GM23338 (cell line): ENCODE measurements at regions not wholly inside any gene's neighbourhood (a gene's known extent, or its start where the extent isn't known, plus 50 kb on each side); places are given as distances from the start of the nearest gene placed in this dataset.
A peak's percentile ranks its signal among the peaks of the same experiment; 100 is the strongest.

Experiments
- ATAC-seq: fragments of 200-7000 bp; cut with Tn5 transposase; 3 replicates; pipeline ENCODE4 v1.9.1; 2020
- DNase-seq: peaks from one replicate; pipeline ENCODE4 v3.0.0-alpha.2; 2015; ENCODE audit warnings: low spot score
- H2AFZ ChIP-seq: fragments of 200-600 bp; sonication (generic); 2 replicates; pipeline ENCODE4 v1.8.0; 2016; ENCODE audit warnings: antibody characterized with exemption, mild to moderate bottlenecking, moderate library complexity
- H3F3A ChIP-seq: fragments of 200-600 bp; sonication (generic); replicated peaks from 2 replicates; pipeline ENCODE4 v1.8.0; 2017; ENCODE audit warnings: antibody characterized with exemption, mixed run types, low read depth
- H3K27ac ChIP-seq: fragments of 200-600 bp; sonication (generic); 2 replicates; pipeline ENCODE4 v1.6.1; 2016; ENCODE audit warnings: low read depth
- H3K27me3 ChIP-seq: fragments of 200-600 bp; sonication (generic); 2 replicates; pipeline ENCODE4 v1.8.0; 2016; ENCODE audit warnings: mild to moderate bottlenecking, mixed run types, moderate library complexity; ENCODE audit not compliant: insufficient read depth
- H3K36me3 ChIP-seq: fragments of 200-600 bp; sonication (generic); 2 replicates; pipeline ENCODE4 v1.8.0; 2016; ENCODE audit warnings: mild to moderate bottlenecking; ENCODE audit not compliant: insufficient read depth
- H3K4me1 ChIP-seq: fragments of 200-600 bp; sonication (generic); 2 replicates; pipeline ENCODE4 v1.8.0; 2016; ENCODE audit warnings: mild to moderate bottlenecking, moderate library complexity; ENCODE audit not compliant: insufficient read depth
- H3K4me2 ChIP-seq: fragments of 200-600 bp; sonication (generic); 2 replicates; pipeline ENCODE4 v1.7.1; 2017; ENCODE audit warnings: mixed run types
- H3K4me3 ChIP-seq: fragments of 200-600 bp; sonication (generic); 2 replicates; pipeline ENCODE4 v1.6.1; 2016; ENCODE audit warnings: mixed run types
- H3K79me2 ChIP-seq: fragments of 200-600 bp; sonication (generic); replicated peaks from 2 replicates; pipeline ENCODE4 v1.8.0; 2017; ENCODE audit warnings: mild to moderate bottlenecking; ENCODE audit not compliant: insufficient read depth
- H3K9me2 ChIP-seq: fragments of 200-600 bp; sonication (generic); 2 replicates; pipeline ENCODE4 v1.8.0; 2017; ENCODE audit not compliant: insufficient read depth
- H4K20me1 ChIP-seq: fragments of 200-600 bp; sonication (generic); replicated peaks from 2 replicates; pipeline ENCODE4 v1.8.0; 2017; ENCODE audit warnings: mild to moderate bottlenecking; ENCODE audit not compliant: insufficient read depth
- H3K27ac Mint-ChIP-seq: 2 replicates; pipeline ENCODE4 v1.8.0; 2020; ENCODE audit warnings: inconsistent platforms, mild to moderate bottlenecking, moderate library complexity, mixed read lengths
- H3K27me3 Mint-ChIP-seq: 3 replicates; pipeline ENCODE4 v1.8.0; 2022; ENCODE audit warnings: low read depth, mild to moderate bottlenecking, moderate library complexity, mixed read lengths, inconsistent platforms; ENCODE audit not compliant: insufficient read depth, poor library complexity
- H3K36me3 Mint-ChIP-seq: 3 replicates; pipeline ENCODE4 v1.8.0; 2021; ENCODE audit warnings: low read depth, mild to moderate bottlenecking, inconsistent platforms, moderate library complexity, mixed read lengths
- H3K4me1 Mint-ChIP-seq: 3 replicates; pipeline ENCODE4 v1.8.0; 2020; ENCODE audit warnings: mild to moderate bottlenecking, inconsistent platforms, mixed read lengths
- H3K4me3 Mint-ChIP-seq: 3 replicates; pipeline ENCODE4 v1.8.0; 2021; ENCODE audit warnings: moderate library complexity, mild to moderate bottlenecking, inconsistent platforms, mixed read lengths
- H3K9me3 Mint-ChIP-seq: 3 replicates; pipeline ENCODE4 v1.8.0; 2020; ENCODE audit warnings: moderate library complexity, mild to moderate bottlenecking, inconsistent platforms, mixed read lengths
- CREB1 ChIP-seq: fragments of 250-450 bp; sonication (Bioruptor Pico); IDR thresholded peaks from 2 replicates; pipeline ENCODE4 v1.5.0; 2020; ENCODE audit warnings: low read depth, mild to moderate bottlenecking, moderate library complexity
- ETS1 ChIP-seq: IDR thresholded peaks from 2 replicates; pipeline ENCODE4 v1.6.1; 2016; ENCODE audit warnings: antibody characterized with exemption
- EZH2 ChIP-seq: fragments of 200-600 bp; sonication (generic); IDR thresholded peaks from one replicate; pipeline ENCODE4 v1.8.0; 2017; ENCODE audit warnings: antibody characterized with exemption, mild to moderate bottlenecking, low read depth; ENCODE audit not compliant: unreplicated experiment
- EZH2phosphoT487 ChIP-seq: fragments of 200-600 bp; sonication (generic); IDR thresholded peaks from one replicate; pipeline ENCODE4 v1.8.1; 2018; ENCODE audit warnings: antibody characterized with exemption; ENCODE audit not compliant: unreplicated experiment
- JUNB ChIP-seq: IDR thresholded peaks from one replicate; pipeline ENCODE4 v1.6.1; 2016; ENCODE audit warnings: antibody characterized with exemption; ENCODE audit not compliant: unreplicated experiment
- NANOG ChIP-seq: IDR thresholded peaks from 2 replicates; pipeline ENCODE4 v1.6.1; 2016; ENCODE audit warnings: antibody characterized with exemption, borderline replicate concordance
- POLR2AphosphoS5 ChIP-seq: IDR thresholded peaks from 2 replicates; pipeline ENCODE4 v1.6.1; 2016; ENCODE audit warnings: antibody characterized with exemption, low read depth
- STAT1 ChIP-seq: IDR thresholded peaks from one replicate; pipeline ENCODE4 v1.6.1; 2016; ENCODE audit warnings: antibody characterized with exemption; ENCODE audit not compliant: unreplicated experiment
- ZNF114 ChIP-seq: fragments of 250-450 bp; sonication (Bioruptor Pico); IDR thresholded peaks from 2 replicates; pipeline ENCODE4 v1.5.0; 2020; ENCODE audit warnings: mild to moderate bottlenecking, moderate library complexity
- ZNF331 ChIP-seq: fragments of 250-450 bp; sonication (Bioruptor Pico); IDR thresholded peaks from 2 replicates; pipeline ENCODE4 v1.5.0; 2020; ENCODE audit warnings: low read depth, mild to moderate bottlenecking, moderate library complexity
- TF ChIP-seq, protein P1 (sequence below): IDR thresholded peaks from one replicate; pipeline ENCODE4 v1.6.1; 2018; ENCODE audit warnings: antibody characterized with exemption; ENCODE audit not compliant: unreplicated experiment
- TF ChIP-seq, protein P2 (sequence below), 2 experiments: fragments of 200-600 bp in 1 of 2; sonication (generic) in 1 of 2; conservative IDR thresholded peaks; 2 replicates each; pipeline versions ENCODE4 v1.5.1 to v1.6.1; 2016 to 2017; ENCODE audit warnings: antibody characterized with exemption in 2 of 2, low read depth in 2 of 2, mild to moderate bottlenecking in 2 of 2, moderate library complexity in 1 of 2
- TF ChIP-seq, protein P3 (sequence below): fragments of 250-450 bp; sonication (Bioruptor Pico); IDR thresholded peaks from 2 replicates; pipeline ENCODE4 v1.5.0; 2020; ENCODE audit warnings: mild to moderate bottlenecking, moderate library complexity

GRCh38 chr4:24659241-24659961 lies 75.0 kb upstream of the DHX15 start:
- DNase-seq: peak; percentile 82
- H3K4me1 ChIP-seq: peaks cover 63% of the 10 kb centered on the region
- Mint-ChIP-seq H3K27me3 (peaks cover 7% of the 10 kb centered on the region), H3K4me1 (peaks cover 65% of the 10 kb centered on the region), H3K4me3 (peak overlapping the region; percentile 28; the same call in 1 of the 3 replicates), H3K36me3 (0 out of 3 replicates have a peak, but pooled peaks cover 8% of the 10 kb centered on the region), H3K9me3 (no peaks in the 10 kb centered on the region), H3K27ac (peak overlapping the region; percentile 64)
- no peaks in the 10 kb centered on the region for H3K36me3 ChIP-seq
- H3K79me2 ChIP-seq: peaks cover 23% of the 10 kb centered on the region
- peak overlapping the region; percentile 35 for H3K4me3 ChIP-seq
- no peak overlapping the region for H2AFZ ChIP-seq
- H3K27me3 ChIP-seq: no peaks in the 10 kb centered on the region
- H3F3A ChIP-seq: peaks cover 15% of the 10 kb centered on the region
- no peaks in the 10 kb centered on the region for H3K9me2 ChIP-seq
- H4K20me1 ChIP-seq: no peaks in the 10 kb centered on the region
- peak overlapping the region; percentile 33 for H3K4me2 ChIP-seq
- H3K27ac ChIP-seq: peak overlapping the region; percentile 92
- TF ChIP-seq ZNF114 (CRISPR knock-in tag) (no peak), CREB1 (CRISPR knock-in tag) (no peak; the same call in 1 of the 2 replicates), STAT1 (no peak), POLR2AphosphoS5 (no peak; the same call in 1 of the 2 replicates), JUNB (no peak), EZH2phosphoT487 (no peak), ZNF331 (CRISPR knock-in tag) (no peak), EZH2 (no peak), NANOG (no peak; the same call in 1 of the 2 replicates), ETS1 (no peak)
- TF ChIP-seq, protein P1, sequence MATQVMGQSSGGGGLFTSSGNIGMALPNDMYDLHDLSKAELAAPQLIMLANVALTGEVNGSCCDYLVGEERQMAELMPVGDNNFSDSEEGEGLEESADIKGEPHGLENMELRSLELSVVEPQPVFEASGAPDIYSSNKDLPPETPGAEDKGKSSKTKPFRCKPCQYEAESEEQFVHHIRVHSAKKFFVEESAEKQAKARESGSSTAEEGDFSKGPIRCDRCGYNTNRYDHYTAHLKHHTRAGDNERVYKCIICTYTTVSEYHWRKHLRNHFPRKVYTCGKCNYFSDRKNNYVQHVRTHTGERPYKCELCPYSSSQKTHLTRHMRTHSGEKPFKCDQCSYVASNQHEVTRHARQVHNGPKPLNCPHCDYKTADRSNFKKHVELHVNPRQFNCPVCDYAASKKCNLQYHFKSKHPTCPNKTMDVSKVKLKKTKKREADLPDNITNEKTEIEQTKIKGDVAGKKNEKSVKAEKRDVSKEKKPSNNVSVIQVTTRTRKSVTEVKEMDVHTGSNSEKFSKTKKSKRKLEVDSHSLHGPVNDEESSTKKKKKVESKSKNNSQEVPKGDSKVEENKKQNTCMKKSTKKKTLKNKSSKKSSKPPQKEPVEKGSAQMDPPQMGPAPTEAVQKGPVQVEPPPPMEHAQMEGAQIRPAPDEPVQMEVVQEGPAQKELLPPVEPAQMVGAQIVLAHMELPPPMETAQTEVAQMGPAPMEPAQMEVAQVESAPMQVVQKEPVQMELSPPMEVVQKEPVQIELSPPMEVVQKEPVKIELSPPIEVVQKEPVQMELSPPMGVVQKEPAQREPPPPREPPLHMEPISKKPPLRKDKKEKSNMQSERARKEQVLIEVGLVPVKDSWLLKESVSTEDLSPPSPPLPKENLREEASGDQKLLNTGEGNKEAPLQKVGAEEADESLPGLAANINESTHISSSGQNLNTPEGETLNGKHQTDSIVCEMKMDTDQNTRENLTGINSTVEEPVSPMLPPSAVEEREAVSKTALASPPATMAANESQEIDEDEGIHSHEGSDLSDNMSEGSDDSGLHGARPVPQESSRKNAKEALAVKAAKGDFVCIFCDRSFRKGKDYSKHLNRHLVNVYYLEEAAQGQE: no peak
- TF ChIP-seq, protein P2, sequence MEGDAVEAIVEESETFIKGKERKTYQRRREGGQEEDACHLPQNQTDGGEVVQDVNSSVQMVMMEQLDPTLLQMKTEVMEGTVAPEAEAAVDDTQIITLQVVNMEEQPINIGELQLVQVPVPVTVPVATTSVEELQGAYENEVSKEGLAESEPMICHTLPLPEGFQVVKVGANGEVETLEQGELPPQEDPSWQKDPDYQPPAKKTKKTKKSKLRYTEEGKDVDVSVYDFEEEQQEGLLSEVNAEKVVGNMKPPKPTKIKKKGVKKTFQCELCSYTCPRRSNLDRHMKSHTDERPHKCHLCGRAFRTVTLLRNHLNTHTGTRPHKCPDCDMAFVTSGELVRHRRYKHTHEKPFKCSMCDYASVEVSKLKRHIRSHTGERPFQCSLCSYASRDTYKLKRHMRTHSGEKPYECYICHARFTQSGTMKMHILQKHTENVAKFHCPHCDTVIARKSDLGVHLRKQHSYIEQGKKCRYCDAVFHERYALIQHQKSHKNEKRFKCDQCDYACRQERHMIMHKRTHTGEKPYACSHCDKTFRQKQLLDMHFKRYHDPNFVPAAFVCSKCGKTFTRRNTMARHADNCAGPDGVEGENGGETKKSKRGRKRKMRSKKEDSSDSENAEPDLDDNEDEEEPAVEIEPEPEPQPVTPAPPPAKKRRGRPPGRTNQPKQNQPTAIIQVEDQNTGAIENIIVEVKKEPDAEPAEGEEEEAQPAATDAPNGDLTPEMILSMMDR (conservative IDR thresholded peaks at IDR 0.05; ENCODE audit: low read depth in 2 of 2): no peak
- TF ChIP-seq, protein P3, sequence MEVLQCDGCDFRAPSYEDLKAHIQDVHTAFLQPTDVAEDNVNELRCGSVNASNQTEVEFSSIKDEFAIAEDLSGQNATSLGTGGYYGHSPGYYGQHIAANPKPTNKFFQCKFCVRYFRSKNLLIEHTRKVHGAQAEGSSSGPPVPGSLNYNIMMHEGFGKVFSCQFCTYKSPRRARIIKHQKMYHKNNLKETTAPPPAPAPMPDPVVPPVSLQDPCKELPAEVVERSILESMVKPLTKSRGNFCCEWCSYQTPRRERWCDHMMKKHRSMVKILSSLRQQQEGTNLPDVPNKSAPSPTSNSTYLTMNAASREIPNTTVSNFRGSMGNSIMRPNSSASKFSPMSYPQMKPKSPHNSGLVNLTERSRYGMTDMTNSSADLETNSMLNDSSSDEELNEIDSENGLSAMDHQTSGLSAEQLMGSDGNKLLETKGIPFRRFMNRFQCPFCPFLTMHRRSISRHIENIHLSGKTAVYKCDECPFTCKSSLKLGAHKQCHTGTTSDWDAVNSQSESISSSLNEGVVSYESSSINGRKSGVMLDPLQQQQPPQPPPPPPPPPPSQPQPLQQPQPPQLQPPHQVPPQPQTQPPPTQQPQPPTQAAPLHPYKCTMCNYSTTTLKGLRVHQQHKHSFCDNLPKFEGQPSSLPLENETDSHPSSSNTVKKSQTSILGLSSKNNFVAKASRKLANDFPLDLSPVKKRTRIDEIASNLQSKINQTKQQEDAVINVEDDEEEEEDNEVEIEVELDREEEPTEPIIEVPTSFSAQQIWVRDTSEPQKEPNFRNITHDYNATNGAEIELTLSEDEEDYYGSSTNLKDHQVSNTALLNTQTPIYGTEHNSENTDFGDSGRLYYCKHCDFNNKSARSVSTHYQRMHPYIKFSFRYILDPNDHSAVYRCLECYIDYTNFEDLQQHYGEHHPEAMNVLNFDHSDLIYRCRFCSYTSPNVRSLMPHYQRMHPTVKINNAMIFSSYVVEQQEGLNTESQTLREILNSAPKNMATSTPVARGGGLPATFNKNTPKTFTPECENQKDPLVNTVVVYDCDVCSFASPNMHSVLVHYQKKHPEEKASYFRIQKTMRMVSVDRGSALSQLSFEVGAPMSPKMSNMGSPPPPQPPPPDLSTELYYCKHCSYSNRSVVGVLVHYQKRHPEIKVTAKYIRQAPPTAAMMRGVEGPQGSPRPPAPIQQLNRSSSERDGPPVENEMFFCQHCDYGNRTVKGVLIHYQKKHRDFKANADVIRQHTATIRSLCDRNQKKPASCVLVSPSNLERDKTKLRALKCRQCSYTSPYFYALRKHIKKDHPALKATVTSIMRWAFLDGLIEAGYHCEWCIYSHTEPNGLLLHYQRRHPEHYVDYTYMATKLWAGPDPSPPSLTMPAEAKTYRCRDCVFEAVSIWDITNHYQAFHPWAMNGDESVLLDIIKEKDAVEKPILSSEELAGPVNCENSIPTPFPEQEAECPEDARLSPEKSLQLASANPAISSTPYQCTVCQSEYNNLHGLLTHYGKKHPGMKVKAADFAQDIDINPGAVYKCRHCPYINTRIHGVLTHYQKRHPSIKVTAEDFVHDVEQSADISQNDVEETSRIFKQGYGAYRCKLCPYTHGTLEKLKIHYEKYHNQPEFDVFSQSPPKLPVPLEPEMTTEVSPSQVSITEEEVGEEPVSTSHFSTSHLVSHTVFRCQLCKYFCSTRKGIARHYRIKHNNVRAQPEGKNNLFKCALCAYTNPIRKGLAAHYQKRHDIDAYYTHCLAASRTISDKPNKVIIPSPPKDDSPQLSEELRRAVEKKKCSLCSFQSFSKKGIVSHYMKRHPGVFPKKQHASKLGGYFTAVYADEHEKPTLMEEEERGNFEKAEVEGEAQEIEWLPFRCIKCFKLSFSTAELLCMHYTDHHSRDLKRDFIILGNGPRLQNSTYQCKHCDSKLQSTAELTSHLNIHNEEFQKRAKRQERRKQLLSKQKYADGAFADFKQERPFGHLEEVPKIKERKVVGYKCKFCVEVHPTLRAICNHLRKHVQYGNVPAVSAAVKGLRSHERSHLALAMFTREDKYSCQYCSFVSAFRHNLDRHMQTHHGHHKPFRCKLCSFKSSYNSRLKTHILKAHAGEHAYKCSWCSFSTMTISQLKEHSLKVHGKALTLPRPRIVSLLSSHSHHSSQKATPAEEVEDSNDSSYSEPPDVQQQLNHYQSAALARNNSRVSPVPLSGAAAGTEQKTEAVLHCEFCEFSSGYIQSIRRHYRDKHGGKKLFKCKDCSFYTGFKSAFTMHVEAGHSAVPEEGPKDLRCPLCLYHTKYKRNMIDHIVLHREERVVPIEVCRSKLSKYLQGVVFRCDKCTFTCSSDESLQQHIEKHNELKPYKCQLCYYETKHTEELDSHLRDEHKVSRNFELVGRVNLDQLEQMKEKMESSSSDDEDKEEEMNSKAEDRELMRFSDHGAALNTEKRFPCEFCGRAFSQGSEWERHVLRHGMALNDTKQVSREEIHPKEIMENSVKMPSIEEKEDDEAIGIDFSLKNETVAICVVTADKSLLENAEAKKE (CRISPR knock-in tag): no peak
- peak; percentile 27 for ATAC-seq
